ENCODE measurements at regions not wholly inside any gene's neighbourhood (a gene's known extent, or its start where the extent isn't known, plus 50 kb on each side); places are given as distances from the start of the nearest gene placed in this dataset.
"Not testable (repeated sequence)": the region's sequence is repeated elsewhere in the genome, so short reads cannot be mapped to it uniquely, and the experiment has no call there.

GRCh38 chr5:174453690-174454089 is 270.7 kb upstream of the MSX2 start:
- no peak for DNase-seq

- DNase-seq, result no peak
Measured at GRCh38 chr5:174454464-174454863, 269.9 kb upstream of the MSX2 start.

- no peak for DNase-seq
Measured at GRCh38 chr5:174454890-174455289, 269.5 kb upstream of the MSX2 start.

GRCh38 chr5:174455301-174455700 is 269.1 kb upstream of the MSX2 start:
- DNase-seq, result no peak

- DNase-seq, result no peak
Measured at GRCh38 chr5:174457141-174457678, 267.2 kb upstream of the MSX2 start.

- no peak for DNase-seq
Measured at GRCh38 chr5:174459071-174459702, 265.2 kb upstream of the MSX2 start.

- DNase-seq, result no peak
Measured at GRCh38 chr5:174459832-174460448, 264.4 kb upstream of the MSX2 start.

- DNase-seq, result no peak
Measured at GRCh38 chr5:174462129-174462528, 262.3 kb upstream of the MSX2 start.

GRCh38 chr5:174464504-174465165 is 259.7 kb upstream of the MSX2 start:
- DNase-seq, result no peak

GRCh38 chr5:174471528-174471927 is 252.9 kb upstream of the MSX2 start:
- not testable (repeated sequence) for DNase-seq

- no peak for DNase-seq
Measured at GRCh38 chr5:174472956-174473355, 251.4 kb upstream of the MSX2 start.

GRCh38 chr5:174476001-174476400 is 248.4 kb upstream of the MSX2 start:
- DNase-seq, result not testable (repeated sequence)

- no peak for DNase-seq
Measured at GRCh38 chr5:174479325-174479724, 245.1 kb upstream of the MSX2 start.

GRCh38 chr5:174481737-174482136 is 242.6 kb upstream of the MSX2 start:
- no peak for DNase-seq

- no peak for DNase-seq
Measured at GRCh38 chr5:174482607-174483024, 241.8 kb upstream of the MSX2 start.

GRCh38 chr5:174483411-174483810 is 241.0 kb upstream of the MSX2 start:
- DNase-seq, result no peak

GRCh38 chr5:174489215-174489614 is 235.2 kb upstream of the MSX2 start:
- DNase-seq, result no peak

GRCh38 chr5:174489920-174490597 is 234.3 kb upstream of the MSX2 start:
- DNase-seq, result no peak

- DNase-seq, result no peak
Measured at GRCh38 chr5:174490728-174491127, 233.7 kb upstream of the MSX2 start.

GRCh38 chr5:174491265-174491664 is 233.1 kb upstream of the MSX2 start:
- no peak for DNase-seq

GRCh38 chr5:174491761-174492350 is 232.5 kb upstream of the MSX2 start:
- DNase-seq, result no peak

GRCh38 chr5:174493530-174493929 is 230.9 kb upstream of the MSX2 start:
- DNase-seq, result no peak

GRCh38 chr5:174497939-174498338 is 226.4 kb upstream of the MSX2 start:
- DNase-seq, result not testable (repeated sequence)

All from NCI-H510A (cell line).